ENCODE measurements at regions not wholly inside any gene's neighbourhood (a gene's known extent, or its start where the extent isn't known, plus 50 kb on each side); places are given as distances from the start of the nearest gene placed in this dataset. TPM values are rescaled to one million over a fixed set of nuclear protein-coding genes. Genes with fewer than 3 reads are reported as not detected.

GRCh38 chr12:67927324-67927723, 61.9 kb upstream of the IFNG-AS1 start:
- H3K4me3 ChIP-seq (ENCODE audit: low read depth, low read length), result no peak overlapping the region

DNA sequence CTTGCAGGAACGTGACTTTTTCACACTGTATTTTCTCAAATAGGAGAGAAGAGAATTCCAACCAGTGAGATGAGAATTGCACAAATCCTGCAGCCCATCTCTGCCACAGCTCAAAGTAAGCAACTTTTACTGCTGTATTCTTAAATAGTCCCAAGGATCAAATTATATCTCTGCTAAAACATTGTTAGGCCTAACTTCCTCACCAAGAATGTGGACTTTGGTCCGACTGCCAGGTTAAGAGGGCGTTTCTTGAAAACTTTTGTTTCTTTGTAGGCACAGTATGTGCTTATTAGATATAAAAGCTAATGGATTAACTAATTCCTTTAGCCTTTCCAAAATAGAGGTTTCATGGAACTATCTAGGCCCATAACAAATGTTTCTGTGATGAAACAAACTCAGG, 61.4 kb upstream of the IFNG-AS1 start:
- POLR2A ChIA-PET, result no interaction called here

More at GRCh38 chr12:67927324-67927723, 61.9 kb upstream of the IFNG-AS1 start:
- H3K36me3 ChIP-seq (ENCODE audit: control insufficient read depth, insufficient read depth, low read length), result no peaks in the 10 kb centered on the region
- no peaks in the 10 kb centered on the region for H3K27me3 ChIP-seq (ENCODE audit: control insufficient read depth, insufficient read depth, low read length)
- TF ChIP-seq CTCF (IDR thresholded peaks at IDR 0.05; ENCODE audit: insufficient read depth, low read depth, low read length), result no peak
- ChIA-PET POLR2A (no interaction called here), CTCF (interaction anchor here (0.7 to 4.5 kb wide), 5 partner anchors 9 to 273 kb away, joined by 3 to 17 read pairs (median 4); no protein-coding TSS in a partner anchor)
- DNase-seq (ENCODE audit: low read depth), result no peak

GRCh38 chr12:67928621-67929383, 60.4 kb upstream of the IFNG-AS1 start:
- TF ChIP-seq CTCF (IDR thresholded peaks at IDR 0.05; ENCODE audit: insufficient read depth, low read depth, low read length), result no peak
- DNase-seq (ENCODE audit: low read depth), result no peak
- ChIA-PET CTCF (interaction anchor here (0.9 to 4.5 kb wide), 2 partner anchors 11 to 573 kb away, joined by 3 to 17 read pairs; no protein-coding TSS in a partner anchor), POLR2A (no interaction called here)
- H3K4me3 ChIP-seq (ENCODE audit: low read depth, low read length), result no peak overlapping the region
- H3K36me3 ChIP-seq (ENCODE audit: control insufficient read depth, insufficient read depth, low read length), result no peaks in the 10 kb centered on the region
- no peaks in the 10 kb centered on the region for H3K27me3 ChIP-seq (ENCODE audit: control insufficient read depth, insufficient read depth, low read length)

More for the DNA sequence above, 61.4 kb upstream of the IFNG-AS1 start:
- no peak for DNase-seq (ENCODE audit: low read depth)
- no peak for TF ChIP-seq CTCF (IDR thresholded peaks at IDR 0.05; ENCODE audit: insufficient read depth, low read depth, low read length)
- CTCF ChIA-PET, result interaction anchor here (0.9 to 4.5 kb wide), 4 partner anchors 10 to 572 kb away, joined by 3 to 17 read pairs (median 4); no protein-coding TSS in a partner anchor
- H3K27me3 ChIP-seq (ENCODE audit: control insufficient read depth, insufficient read depth, low read length), result no peaks in the 10 kb centered on the region
- H3K4me3 ChIP-seq (ENCODE audit: low read depth, low read length), result no peak overlapping the region
- H3K36me3 ChIP-seq (ENCODE audit: control insufficient read depth, insufficient read depth, low read length), result no peaks in the 10 kb centered on the region

GRCh38 chr12:67929384-67929772, 59.9 kb upstream of the IFNG-AS1 start:
- Histone ChIP-seq H3K36me3 (ENCODE audit: control insufficient read depth, insufficient read depth, low read length) (no peaks in the 10 kb centered on the region), H3K27me3 (ENCODE audit: control insufficient read depth, insufficient read depth, low read length) (no peaks in the 10 kb centered on the region), H3K4me3 (ENCODE audit: low read depth, low read length) (no peak overlapping the region)
- ChIA-PET POLR2A (no interaction called here), CTCF (no interaction called here)
- TF ChIP-seq CTCF (IDR thresholded peaks at IDR 0.05; ENCODE audit: insufficient read depth, low read depth, low read length), result no peak
- DNase-seq (ENCODE audit: low read depth), result no peak

DNA sequence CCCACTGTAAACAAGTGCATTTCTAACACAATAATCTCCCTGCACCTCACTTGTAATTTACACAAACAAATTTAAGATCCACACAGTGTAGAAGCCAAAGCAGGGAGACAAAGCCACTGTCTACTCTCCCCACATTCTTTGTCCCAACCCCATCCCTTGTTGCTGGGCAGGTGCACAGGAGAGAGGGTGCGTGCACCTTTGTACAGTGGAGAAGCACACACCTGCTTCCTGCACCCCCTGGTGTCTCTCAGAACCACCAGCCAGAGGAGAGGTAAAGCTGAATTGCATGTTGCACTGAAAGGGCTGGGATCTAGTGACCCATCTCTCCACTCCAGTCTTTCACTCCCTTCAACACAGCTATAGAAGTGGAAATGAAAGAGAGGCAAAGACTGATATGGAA, 51.4 kb upstream of the IFNG-AS1 start:
- no peak overlapping the region for H3K4me3 ChIP-seq (ENCODE audit: low read depth, low read length)
- no peaks in the 10 kb centered on the region for H3K27me3 ChIP-seq (ENCODE audit: control insufficient read depth, insufficient read depth, low read length)
- H3K36me3 ChIP-seq (ENCODE audit: control insufficient read depth, insufficient read depth, low read length), result no peaks in the 10 kb centered on the region
- POLR2A ChIA-PET, result no interaction called here
- no peak for DNase-seq (ENCODE audit: low read depth)
- CTCF ChIA-PET, result interaction anchor here (1.5 to 3.6 kb wide), 4 partner anchors 11 to 507 kb away, joined by 3 to 17 read pairs (median 7); no protein-coding TSS in a partner anchor
- no peak for TF ChIP-seq CTCF (IDR thresholded peaks at IDR 0.05; ENCODE audit: insufficient read depth, low read depth, low read length)

Small RNA genes in the stretch of these regions (small RNA-seq; reads per million reads assigned to genes)
- gene AC022513.1 (ENCODE audit: insufficient read length, low read depth, low replicate concordance), result not detected

All from BJ (cell line).